ENCODE measurements at regions not wholly inside any gene's neighbourhood (a gene's known extent, or its start where the extent isn't known, plus 50 kb on each side); places are given as distances from the start of the nearest gene placed in this dataset.

DNA sequence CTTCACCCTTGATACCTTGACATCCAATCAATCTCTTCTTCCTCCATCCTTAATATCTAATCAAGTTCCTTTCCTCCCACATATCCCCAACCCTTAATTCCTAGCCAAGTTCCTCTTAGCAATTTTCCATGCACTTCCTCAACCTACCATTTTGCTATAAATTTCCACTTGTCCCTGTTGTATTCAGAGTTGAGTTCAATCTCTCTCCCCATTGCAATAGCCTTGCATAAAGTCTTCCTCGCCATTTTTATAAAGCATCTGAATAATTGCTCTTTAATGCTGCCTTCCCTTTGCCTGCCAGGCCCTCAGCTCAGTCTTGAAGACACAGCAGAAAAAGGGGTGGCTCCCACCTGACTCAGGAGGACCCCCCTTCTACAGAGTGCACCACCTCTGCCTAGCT, 390.3 kb downstream of the HHIPL2 start:
- no peak for TF ChIP-seq CTCF (IDR thresholded peaks at IDR 0.05; ENCODE audit: low read depth, low read length)
- no peak overlapping the region for H3K4me3 ChIP-seq (ENCODE audit: low read depth, low read length)
- no peak for DNase-seq (ENCODE audit: low read depth, low spot score)
- in situ Hi-C loops (cut with HindIII; ENCODE audit: low sequenced_read_pairs), result no loop called here

DNA sequence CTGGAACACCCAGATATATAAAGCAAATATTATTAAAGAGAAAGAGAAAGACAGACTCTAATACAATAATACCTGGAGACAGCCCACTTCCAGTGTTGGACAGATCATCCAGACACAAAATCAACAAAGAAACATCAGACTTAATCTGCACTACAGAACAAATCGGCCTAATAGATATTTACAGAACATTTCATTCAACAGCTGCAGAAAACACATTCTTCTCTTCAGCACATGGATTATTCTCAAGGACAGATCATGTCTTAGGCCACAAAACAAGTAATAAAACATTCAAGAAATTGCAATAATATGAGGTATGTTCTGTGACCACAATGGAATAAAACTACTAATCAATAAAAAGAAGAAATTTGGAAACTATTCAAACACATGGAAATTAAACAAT, 398.3 kb upstream of the DUSP10 start:
- TF ChIP-seq CTCF (IDR thresholded peaks at IDR 0.05; ENCODE audit: low read depth, low read length), result no peak

GRCh38 chr1:222138095-222138494, 396.2 kb upstream of the DUSP10 start:
- DNase-seq (ENCODE audit: low read depth, low spot score), result no peak
- no peak for TF ChIP-seq CTCF (IDR thresholded peaks at IDR 0.05; ENCODE audit: low read depth, low read length)
- no peak overlapping the region for H3K4me3 ChIP-seq (ENCODE audit: low read depth, low read length)
- in situ Hi-C loops (cut with HindIII; ENCODE audit: low sequenced_read_pairs), result no loop called here

More for the DNA sequence above, 398.3 kb upstream of the DUSP10 start:
- no peak for DNase-seq (ENCODE audit: low read depth, low spot score)
- no peak overlapping the region for H3K4me3 ChIP-seq (ENCODE audit: low read depth, low read length)
- in situ Hi-C loops (cut with HindIII; ENCODE audit: low sequenced_read_pairs), result no loop called here

GRCh38 chr1:222136869-222137268, 395.0 kb upstream of the DUSP10 start:
- in situ Hi-C loops (cut with HindIII; ENCODE audit: low sequenced_read_pairs), result no loop called here
- TF ChIP-seq CTCF (IDR thresholded peaks at IDR 0.05; ENCODE audit: low read depth, low read length), result no peak
- no peak for DNase-seq (ENCODE audit: low read depth, low spot score)
- no peak overlapping the region for H3K4me3 ChIP-seq (ENCODE audit: low read depth, low read length)

DNA sequence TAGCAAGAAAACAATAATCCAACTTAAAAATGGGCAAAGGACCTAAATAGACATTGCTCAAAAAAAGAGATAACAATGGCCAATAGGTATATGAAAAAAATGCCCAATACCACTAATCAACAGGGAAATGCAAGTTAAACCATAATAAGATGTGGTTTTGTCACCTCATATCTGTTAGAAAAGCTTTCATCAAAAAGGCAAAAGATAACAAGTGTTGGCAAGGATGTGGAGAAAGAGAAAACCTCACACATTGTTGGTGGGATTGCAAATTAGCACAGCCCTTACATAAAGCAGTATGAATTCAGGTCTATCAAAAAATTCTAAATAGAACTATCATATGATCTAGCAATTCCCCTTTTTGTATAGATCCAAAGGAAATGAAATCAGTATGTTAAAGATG, 387.2 kb upstream of the DUSP10 start:
- no peak for DNase-seq (ENCODE audit: low read depth, low spot score)
- H3K4me3 ChIP-seq (ENCODE audit: low read depth, low read length), result no peak overlapping the region
- in situ Hi-C loops (cut with HindIII; ENCODE audit: low sequenced_read_pairs), result no loop called here
- TF ChIP-seq CTCF (IDR thresholded peaks at IDR 0.05; ENCODE audit: low read depth, low read length), result no peak

GRCh38 chr1:222127526-222128152, 385.8 kb upstream of the DUSP10 start:
- no peak for DNase-seq (ENCODE audit: low read depth, low spot score)
- in situ Hi-C loops (cut with HindIII; ENCODE audit: low sequenced_read_pairs), result no loop called here
- TF ChIP-seq CTCF (IDR thresholded peaks at IDR 0.05; ENCODE audit: low read depth, low read length), result no peak
- no peak overlapping the region for H3K4me3 ChIP-seq (ENCODE audit: low read depth, low read length)

DNA sequence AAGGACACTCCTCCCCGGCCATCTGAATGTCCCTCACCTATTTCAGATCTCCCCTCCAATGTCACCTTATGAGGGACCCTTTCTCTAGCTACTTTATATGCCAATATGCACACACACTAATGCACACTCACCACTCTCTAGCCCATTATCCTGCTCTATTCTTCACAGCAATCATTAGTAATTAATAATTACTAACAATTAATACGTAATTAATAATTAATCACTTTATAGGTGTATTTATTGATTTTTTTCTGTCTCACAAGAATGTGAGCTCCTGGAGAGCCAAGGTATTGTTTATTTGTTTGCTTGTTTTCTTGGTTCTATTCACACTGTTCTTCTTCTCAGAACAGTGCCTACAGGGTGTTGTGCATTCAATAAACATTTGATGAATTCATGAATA, 385.2 kb upstream of the DUSP10 start:
- TF ChIP-seq CTCF (IDR thresholded peaks at IDR 0.05; ENCODE audit: low read depth, low read length), result no peak
- no peak overlapping the region for H3K4me3 ChIP-seq (ENCODE audit: low read depth, low read length)
- DNase-seq (ENCODE audit: low read depth, low spot score), result no peak
- in situ Hi-C loops (cut with HindIII; ENCODE audit: low sequenced_read_pairs), result no loop called here

Data from astrocyte of the spinal cord (primary cell).